ENCODE measurements at regions not wholly inside any gene's neighbourhood (a gene's known extent, or its start where the extent isn't known, plus 50 kb on each side); places are given as distances from the start of the nearest gene placed in this dataset.
"Not testable (repeated sequence)": the region's sequence is repeated elsewhere in the genome, so short reads cannot be mapped to it uniquely, and the experiment has no call there.

GRCh38 chr1:78297836-78298235 lies 192.9 kb upstream of the PTGFR start:
- DNase-seq (ENCODE audit: low spot score): no peak

GRCh38 chr1:78298349-78298748 lies 192.4 kb upstream of the PTGFR start:
- no peak for DNase-seq (ENCODE audit: low spot score)

DNA sequence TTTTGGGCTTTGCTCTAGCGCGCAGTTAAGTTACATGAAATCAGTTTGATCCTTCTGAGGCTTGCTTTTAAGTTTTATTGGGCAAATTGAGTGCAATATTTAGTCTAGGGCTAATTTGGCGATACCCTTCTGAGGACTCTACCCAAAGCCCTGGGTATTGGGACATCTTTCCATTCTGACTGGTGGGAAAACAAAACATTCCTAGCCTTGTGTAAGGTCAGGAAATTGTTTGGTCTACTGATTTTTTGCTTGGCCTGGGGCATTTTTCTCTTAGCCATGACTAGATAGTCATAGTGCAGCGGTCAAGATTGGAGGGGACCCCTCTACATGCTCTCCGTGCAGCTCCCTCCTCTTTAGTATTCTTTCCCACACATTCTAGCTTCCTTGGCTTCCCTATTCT lies 189.6 kb upstream of the PTGFR start:
- no peak for DNase-seq (ENCODE audit: low spot score)

DNA sequence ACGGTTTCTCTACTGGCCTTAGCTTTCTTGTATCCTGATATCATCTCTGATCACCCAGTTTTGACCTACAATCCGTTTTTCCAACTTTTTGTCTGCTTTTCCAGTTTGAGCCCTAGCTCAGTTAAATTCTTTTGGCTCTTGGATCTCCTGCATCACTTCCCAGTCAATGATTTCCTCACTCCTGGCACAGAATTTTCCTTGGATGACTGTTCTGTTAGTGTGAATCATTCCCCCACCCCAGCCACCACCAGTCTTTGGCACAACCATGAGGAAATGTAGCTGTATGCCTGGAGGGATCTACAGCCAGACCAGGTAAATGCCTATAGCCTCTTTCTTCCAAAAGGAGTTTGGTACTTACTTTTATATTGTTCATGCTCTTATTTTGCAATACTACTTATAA lies 187.2 kb upstream of the PTGFR start:
- DNase-seq (ENCODE audit: low spot score): no peak

DNA sequence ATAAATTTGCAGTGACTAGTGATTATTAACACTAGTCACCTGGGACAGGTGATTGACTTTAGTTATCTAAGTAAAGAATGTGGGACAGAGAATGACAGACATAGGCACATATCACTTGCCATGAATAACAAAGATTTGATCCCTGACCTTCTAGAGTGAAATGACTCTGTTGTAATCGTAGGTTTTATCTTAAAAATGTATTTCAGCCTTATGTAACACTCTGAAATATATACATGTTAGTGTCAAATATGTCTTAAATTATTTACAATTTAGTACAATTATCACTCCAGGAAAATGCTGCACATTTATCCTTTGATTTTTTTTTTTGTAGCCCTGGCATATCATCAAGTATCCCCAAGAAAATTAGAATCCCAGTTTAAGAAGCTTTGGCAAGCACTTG lies 186.4 kb upstream of the PTGFR start:
- DNase-seq (ENCODE audit: low spot score): no peak

DNA sequence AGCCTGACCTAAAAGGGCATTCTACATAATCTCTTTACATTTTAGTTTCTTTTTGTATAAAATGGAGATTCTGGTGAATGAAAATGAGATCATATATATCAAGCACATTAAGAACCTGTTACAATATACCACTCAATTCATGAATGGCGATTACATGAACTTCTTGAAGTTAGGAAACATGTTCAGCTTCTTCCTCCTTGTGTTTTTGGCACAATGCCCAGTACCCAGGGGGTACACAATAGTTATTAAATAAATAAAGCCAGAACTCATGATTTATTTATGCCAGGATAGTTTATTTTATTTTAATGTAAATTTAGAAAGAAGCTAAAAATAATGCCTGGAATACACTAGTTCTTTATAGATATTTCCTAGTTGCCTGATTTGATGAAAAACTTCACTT lies 186.0 kb upstream of the PTGFR start:
- no peak for DNase-seq (ENCODE audit: low spot score)

GRCh38 chr1:78310261-78310660 lies 180.5 kb upstream of the PTGFR start:
- not testable (repeated sequence) for DNase-seq (ENCODE audit: low spot score)

GRCh38 chr1:78318011-78318410 lies 172.8 kb upstream of the PTGFR start:
- no peak for DNase-seq (ENCODE audit: low spot score)

- no peak for DNase-seq (ENCODE audit: low spot score)
These were observed 171.2 kb upstream of the PTGFR start for GRCh38 chr1:78319603-78320002.

DNA sequence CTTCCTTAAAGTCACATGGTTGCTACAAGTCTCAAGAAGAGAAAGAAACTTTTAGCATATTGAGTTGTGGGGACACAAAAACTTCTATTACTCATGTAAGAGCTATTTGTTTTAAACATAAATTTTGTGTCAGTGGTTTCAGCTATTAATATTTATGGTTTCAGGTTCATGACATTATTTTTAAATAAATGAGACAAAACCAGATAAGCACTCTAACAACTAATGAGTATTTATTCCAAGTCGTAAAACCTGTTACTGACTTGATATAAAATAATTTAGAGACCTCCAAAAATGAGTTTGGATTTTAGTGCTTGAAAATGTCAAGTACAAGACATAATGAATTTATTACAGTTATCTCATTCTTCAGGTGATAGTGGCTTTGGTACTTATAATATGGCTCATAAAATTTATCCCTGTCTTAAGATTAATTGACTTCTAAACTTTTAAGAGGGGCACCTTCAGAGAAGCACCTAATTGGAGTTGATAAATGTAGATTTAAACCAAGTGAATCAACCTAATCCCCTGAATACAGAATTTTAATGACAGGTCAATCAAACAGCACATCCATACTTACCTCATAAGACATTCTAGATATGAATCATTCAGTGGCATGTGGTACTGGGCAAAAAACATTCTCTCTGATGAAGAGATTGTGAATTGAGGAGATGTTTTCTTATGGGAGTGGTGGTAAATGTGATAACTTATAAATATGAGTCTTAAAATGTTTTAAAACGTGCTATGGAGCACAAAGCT lies 167.7 kb upstream of the PTGFR start:
- no peak for DNase-seq (ENCODE audit: low spot score)

DNA sequence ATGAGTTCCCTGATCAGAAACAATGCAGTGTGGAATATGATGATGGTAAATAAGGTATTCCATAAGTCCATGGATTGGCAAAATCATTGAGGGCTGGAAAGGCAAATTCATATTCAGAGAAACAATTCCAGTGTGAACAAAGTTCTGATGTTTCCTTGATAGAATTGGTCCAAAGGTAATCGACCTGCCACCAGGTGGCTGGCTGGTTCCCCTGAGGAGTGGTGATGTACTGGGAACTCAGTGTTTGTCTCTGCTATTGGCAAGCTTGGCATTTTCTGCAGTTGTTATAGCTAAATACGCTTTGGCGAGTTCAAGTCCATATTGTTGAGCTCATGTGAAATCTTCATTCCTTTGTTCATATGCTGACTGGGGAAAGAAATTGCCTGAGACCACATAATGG lies 165.5 kb upstream of the PTGFR start:
- DNase-seq (ENCODE audit: low spot score): no peak

GRCh38 chr1:78329475-78329874 lies 161.3 kb upstream of the PTGFR start:
- no peak for DNase-seq (ENCODE audit: low spot score)

- DNase-seq (ENCODE audit: low spot score): no peak
These were observed 159.0 kb upstream of the PTGFR start for GRCh38 chr1:78331799-78332198.

DNA sequence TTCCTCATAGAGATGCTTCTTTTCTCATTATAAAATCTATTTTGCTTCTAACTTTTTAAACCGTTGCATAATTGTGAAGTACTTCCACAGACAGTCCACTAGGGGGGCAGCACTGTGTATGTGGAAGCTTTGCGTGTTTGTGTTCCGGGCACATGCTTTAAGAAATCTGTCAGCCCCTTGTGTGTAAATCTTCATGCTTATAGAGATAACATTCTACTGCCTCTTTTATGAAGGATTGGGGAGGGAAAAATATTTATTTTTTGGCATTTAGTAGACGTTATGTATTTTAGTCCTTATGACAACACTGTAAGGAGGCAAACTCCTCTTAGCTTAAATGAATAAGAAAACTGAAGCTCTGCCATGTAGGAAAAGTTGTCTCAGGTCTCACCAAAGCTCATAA lies 157.3 kb upstream of the PTGFR start:
- no peak for DNase-seq (ENCODE audit: low spot score)

DNA sequence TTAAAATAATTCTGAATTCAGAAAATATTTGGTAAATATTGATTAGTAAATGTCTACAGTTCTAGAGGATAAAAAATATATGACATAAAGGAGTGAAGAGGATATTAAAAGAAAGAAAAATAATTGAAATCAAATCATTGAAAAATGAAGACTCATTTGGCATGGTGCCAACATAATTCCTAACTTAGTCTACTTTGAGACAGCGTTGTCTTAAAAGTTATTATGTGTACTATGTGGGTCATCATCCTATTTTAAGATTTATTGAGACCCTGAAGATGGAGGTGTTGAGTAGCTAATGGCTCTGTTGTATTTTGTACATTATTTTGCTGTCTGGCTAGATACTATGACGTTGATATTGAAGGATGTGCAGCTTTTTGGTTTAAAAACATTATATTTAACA lies 156.7 kb upstream of the PTGFR start:
- DNase-seq (ENCODE audit: low spot score): no peak

DNA sequence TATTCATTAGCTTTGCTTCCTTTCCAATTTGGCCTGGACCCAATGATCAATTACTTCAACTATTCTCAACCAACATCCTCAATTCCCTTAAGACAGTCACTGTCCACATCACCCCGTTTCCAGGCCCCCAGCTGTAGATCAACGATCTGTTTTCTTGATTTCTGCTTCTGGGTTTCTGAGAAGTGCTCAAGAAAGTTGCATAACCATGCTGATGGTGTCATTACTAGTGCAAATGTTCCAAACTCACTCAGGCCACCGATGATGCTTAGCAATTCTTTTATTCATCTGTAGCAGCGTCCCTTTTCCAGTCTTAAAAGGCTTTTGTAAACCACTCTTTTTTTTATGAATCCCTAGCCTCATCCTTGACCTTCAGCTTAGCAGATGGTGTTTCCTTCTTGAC lies 155.8 kb upstream of the PTGFR start:
- DNase-seq (ENCODE audit: low spot score): no peak

- not testable (repeated sequence) for DNase-seq (ENCODE audit: low spot score)
These were observed 154.0 kb upstream of the PTGFR start for GRCh38 chr1:78336751-78337150.

DNA sequence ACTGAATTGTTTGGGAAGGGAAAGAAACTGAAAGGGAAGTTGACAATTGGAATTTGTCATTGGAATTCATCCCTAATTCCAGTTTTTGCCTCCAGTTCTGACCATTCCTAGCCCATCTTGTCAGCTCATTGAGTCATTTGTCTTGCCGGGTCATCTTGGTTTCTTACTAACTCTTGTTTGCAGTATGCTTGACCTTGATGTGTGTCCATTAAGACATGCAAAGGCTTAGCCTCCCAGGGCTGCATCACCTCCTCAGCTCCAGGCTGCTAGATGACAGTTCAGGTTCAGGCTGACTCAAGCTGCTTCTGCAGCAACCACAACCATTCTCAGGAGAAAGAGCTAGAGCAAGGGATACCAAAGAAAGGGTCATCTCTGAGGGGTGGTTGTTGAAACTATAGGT lies 151.3 kb upstream of the PTGFR start:
- DNase-seq (ENCODE audit: low spot score): no peak

- no peak for DNase-seq (ENCODE audit: low spot score)
These were observed 150.8 kb upstream of the PTGFR start for GRCh38 chr1:78340006-78340405.

DNA sequence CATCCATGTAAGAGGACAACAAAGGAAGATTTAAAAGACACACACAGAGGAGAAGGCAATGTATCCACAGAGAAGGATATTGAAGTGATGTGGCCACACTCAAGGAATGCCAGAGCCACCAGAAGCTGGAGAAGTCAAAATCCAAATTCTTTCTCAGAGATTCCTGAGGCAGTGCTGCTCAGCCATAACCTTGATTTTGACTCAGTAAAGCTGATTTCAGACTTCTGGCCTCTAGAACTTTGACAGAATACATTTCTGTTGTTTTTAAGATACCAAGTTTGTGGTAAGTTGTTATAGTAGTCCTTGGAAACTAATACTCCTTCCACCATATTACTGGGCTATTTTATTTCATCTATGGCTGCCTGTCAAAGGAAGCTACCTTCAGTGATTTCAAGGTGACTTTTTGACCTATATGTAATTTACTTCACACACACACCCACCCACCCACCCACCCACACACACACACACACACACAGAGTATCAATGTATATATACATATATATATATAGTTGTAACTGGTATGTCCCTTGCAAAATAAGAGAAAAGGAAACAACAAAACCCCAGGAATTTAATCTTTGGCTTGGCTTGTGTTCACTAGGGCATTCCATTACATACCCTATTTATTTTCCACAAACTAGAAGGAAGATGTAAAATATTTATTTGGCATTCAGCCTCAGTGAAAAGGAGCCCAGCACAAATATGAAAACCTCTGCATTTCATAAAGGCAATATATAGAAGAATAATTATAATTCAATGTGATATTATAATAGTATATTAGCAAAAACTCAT lies 142.1 kb upstream of the PTGFR start:
- DNase-seq (ENCODE audit: low spot score): no peak

DNA sequence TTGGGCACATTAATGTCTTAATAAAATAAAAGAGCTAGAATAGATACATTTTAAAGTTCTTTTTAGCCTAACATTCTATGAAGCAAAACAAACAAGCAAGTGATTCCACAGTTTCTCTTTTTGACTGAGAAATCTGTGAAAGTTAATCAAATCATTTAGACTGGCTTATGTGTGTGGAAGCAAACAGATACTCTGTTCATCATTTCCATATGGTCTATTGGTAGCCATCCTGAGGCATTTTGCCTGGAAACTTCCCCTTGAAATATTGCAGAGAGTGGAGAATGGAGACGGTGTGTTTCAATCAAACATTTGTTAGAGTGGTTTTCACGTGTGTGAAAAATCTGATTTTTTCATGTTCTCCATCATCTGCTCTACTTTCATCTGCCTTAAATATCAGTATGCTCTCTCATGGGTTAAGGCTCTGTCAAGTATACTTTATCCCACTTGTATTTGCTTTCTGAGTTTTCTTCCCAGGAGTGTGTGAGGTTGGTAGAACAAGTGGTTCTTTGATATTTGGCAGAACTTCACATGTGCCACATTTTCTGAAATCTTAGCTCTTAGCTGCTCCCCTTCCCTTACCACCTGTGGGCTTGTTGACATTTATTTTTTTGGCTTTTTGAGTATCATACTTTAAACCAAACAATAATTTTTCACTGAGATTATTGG lies 139.1 kb upstream of the PTGFR start:
- no peak for DNase-seq (ENCODE audit: low spot score)

- no peak for DNase-seq (ENCODE audit: low spot score)
These were observed 135.1 kb upstream of the PTGFR start for GRCh38 chr1:78355656-78356055.

- no peak for DNase-seq (ENCODE audit: low spot score)
These were observed 132.6 kb upstream of the PTGFR start for GRCh38 chr1:78358165-78358564.

All from activated CD4-positive, alpha-beta T cell treated with anti-CD3 and anti-CD28 coated beads, Interleukin-2, Interleukin-4, amounts not matched to agents 100 ng/mL and 50 ng/mL, durations not matched to agents 16 hours and 8 hours (primary cell).